ENCODE measurements at regions not wholly inside any gene's neighbourhood (a gene's known extent, or its start where the extent isn't known, plus 50 kb on each side); places are given as distances from the start of the nearest gene placed in this dataset.
"Not testable (repeated sequence)": the region's sequence is repeated elsewhere in the genome, so short reads cannot be mapped to it uniquely, and the experiment has no call there.

- Mint-ChIP-seq H3K27me3 (no peaks in the 10 kb centered on the region), H3K4me3 (no peak overlapping the region), H3K27ac (no peak overlapping the region), H3K36me3 (no peaks in the 10 kb centered on the region), H3K9me3 (peaks cover under 1% of the 10 kb centered on the region), H3K4me1 (no peaks in the 10 kb centered on the region)
- CTCF ChIA-PET: no interaction called here
- DNase-seq: no peak
Measured at GRCh38 chr4:66963084-66963483, 582.2 kb downstream of the CENPC start.

- CTCF ChIA-PET: no interaction called here
- no peak overlapping the region for H3K4me3 Mint-ChIP-seq
Measured at GRCh38 chr4:66959207-66959606, 586.1 kb downstream of the CENPC start.

DNA sequence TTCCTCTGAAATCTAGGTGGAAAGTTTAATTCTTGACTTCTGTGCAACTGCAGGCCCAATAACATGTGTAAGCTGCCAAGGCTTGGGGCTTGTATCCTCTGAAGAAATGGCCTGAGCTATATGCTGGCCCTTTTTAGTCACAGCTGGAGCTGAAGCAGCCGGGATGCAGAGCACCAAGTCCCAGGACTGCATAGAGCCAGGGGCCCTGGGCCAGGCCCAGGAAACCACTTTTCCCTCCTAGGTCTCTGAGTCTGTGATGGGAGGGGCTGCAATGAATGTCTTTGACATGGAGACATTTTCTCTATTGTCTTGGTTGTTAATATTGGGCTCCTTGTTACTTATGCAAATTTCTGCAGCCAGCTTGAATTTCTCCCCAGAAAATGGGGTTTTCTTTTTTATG is 588.5 kb downstream of the CENPC start:
- no peaks in the 10 kb centered on the region for H3K36me3 Mint-ChIP-seq
- no peak overlapping the region for H3K27ac Mint-ChIP-seq
- CTCF ChIA-PET: no interaction called here
- no peaks in the 10 kb centered on the region for H3K4me1 Mint-ChIP-seq
- DNase-seq: no peak
- no peaks in the 10 kb centered on the region for H3K27me3 Mint-ChIP-seq
- H3K9me3 Mint-ChIP-seq: peaks cover 4% of the 10 kb centered on the region
- H3K4me3 Mint-ChIP-seq: no peak overlapping the region

More at GRCh38 chr4:66959207-66959606, 586.1 kb downstream of the CENPC start:
- no peak for DNase-seq
- Mint-ChIP-seq H3K9me3 (peaks cover 4% of the 10 kb centered on the region), H3K27ac (no peak overlapping the region), H3K27me3 (no peaks in the 10 kb centered on the region), H3K4me1 (no peaks in the 10 kb centered on the region), H3K36me3 (no peaks in the 10 kb centered on the region)

DNA sequence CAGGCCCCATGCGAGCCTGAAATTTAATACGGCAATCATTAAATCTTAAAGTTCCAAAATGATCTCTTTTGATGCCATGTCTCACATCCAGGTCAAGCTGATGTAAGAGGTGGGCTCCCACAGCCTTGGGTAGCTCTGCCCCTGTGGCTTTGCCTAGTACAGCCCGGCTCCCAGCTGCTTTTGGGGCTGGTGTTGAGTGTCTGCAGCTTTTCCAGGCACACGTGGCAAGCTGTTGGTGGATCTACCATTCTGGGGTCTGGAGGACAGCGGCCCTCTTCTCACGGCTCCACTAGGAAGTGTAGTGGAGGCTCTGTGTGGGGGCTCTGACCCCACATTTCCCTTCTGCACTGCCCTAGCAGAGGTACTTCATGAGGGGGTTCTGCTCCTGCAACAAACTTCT is 588.9 kb downstream of the CENPC start:
- H3K4me3 Mint-ChIP-seq: no peak overlapping the region
- no peak overlapping the region for H3K27ac Mint-ChIP-seq
- no peak for DNase-seq
- CTCF ChIA-PET: no interaction called here
- H3K36me3 Mint-ChIP-seq: no peaks in the 10 kb centered on the region
- no peaks in the 10 kb centered on the region for H3K27me3 Mint-ChIP-seq
- H3K4me1 Mint-ChIP-seq: no peaks in the 10 kb centered on the region
- H3K9me3 Mint-ChIP-seq: peaks cover 4% of the 10 kb centered on the region

DNA sequence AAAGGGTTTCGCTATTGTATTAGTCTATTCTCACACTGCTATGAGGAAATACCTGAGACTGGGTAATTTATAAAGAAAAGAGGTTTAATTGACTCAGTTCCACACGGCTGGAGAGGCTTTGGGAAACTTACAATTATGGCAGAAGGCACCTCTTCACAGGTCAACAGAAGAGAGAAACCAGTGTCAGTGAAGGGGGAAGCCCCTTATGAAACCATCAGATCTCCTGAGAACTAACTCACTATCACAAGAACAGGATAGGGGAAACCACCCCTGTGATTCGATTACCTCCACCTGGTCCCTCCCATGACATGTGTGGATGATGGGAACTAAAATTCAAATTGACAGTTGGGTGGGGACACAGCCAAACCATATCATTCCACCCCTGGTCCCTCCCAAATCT is 589.5 kb downstream of the CENPC start:
- DNase-seq: no peak
- no peak overlapping the region for H3K27ac Mint-ChIP-seq
- H3K9me3 Mint-ChIP-seq: peaks cover 4% of the 10 kb centered on the region
- H3K27me3 Mint-ChIP-seq: no peaks in the 10 kb centered on the region
- H3K4me3 Mint-ChIP-seq: no peak overlapping the region
- no peaks in the 10 kb centered on the region for H3K36me3 Mint-ChIP-seq
- H3K4me1 Mint-ChIP-seq: no peaks in the 10 kb centered on the region
- CTCF ChIA-PET: no interaction called here

- Mint-ChIP-seq H3K27ac (no peak overlapping the region), H3K36me3 (no peaks in the 10 kb centered on the region), H3K27me3 (no peaks in the 10 kb centered on the region), H3K4me1 (no peaks in the 10 kb centered on the region), H3K9me3 (no peaks in the 10 kb centered on the region), H3K4me3 (no peak overlapping the region)
- CTCF ChIA-PET: no interaction called here
- DNase-seq: no peak
Measured at GRCh38 chr4:66949419-66949818, 595.9 kb downstream of the CENPC start.

DNA sequence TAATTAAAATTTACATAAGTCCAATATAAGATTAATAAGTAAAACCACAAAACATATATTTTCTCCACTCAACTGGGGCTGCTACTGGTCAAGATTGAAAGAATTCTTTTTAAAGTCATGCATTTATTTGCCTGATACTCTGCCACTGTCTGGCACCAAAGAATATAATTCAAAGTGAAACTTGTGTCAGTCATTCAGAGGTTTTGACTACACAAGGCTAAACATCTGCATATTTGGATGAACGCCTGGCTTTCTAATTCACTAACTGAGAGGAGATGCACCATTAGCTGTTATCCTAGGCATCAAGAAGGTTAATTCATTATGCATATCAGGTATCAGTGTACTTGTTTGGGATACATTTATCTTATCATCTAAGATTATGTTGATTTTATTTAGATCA is 598.5 kb downstream of the CENPC start:
- Mint-ChIP-seq H3K27me3 (no peaks in the 10 kb centered on the region), H3K9me3 (no peaks in the 10 kb centered on the region), H3K4me1 (no peaks in the 10 kb centered on the region), H3K36me3 (no peaks in the 10 kb centered on the region), H3K27ac (no peak overlapping the region), H3K4me3 (no peak overlapping the region)
- CTCF ChIA-PET: no interaction called here
- DNase-seq: no peak

DNA sequence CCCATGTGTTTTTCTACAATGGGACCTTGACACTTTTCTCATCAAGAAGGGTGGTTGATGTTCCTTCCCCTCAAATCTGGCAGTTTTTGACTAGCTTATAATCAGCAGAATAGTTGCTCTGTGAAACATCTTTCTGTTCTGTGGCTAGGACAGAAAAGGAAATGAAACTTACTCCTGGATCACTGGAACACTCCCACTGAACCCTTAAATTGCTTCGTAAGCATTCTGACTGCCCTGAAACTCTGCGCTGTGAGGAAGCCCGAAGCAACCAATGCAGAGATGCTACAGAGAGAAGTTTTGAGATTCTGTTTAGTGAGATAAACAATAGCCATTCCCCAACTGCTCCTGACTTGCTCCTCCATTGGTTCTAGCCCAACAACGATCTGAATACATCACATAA is 602.2 kb downstream of the CENPC start:
- no peaks in the 10 kb centered on the region for H3K27me3 Mint-ChIP-seq
- DNase-seq: no peak
- CTCF ChIA-PET: no interaction called here
- H3K4me1 Mint-ChIP-seq: no peaks in the 10 kb centered on the region
- no peak overlapping the region for H3K27ac Mint-ChIP-seq
- H3K36me3 Mint-ChIP-seq: no peaks in the 10 kb centered on the region
- H3K9me3 Mint-ChIP-seq: no peaks in the 10 kb centered on the region
- H3K4me3 Mint-ChIP-seq: no peak overlapping the region

DNA sequence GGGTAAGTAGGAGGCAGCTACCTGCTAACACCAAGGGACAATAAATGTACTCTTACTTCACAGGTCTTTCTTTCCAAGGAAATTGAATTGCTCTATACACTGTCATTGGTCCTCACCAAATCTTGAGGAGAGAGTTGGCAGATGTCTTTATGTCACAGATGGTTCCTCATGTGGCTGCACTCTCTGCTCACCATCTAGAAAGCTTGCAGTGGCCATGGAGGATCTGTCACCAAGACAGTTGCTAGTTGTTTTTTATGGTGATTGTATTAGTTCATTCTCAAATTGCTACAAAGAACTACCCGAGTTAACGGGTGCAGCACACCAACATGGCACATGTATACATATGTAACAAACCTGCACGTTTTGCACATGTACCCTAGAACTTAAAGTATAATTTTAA is 613.3 kb downstream of the CENPC start:
- H3K27me3 Mint-ChIP-seq, DNase-seq, H3K4me3 Mint-ChIP-seq, H3K36me3 Mint-ChIP-seq, H3K27ac Mint-ChIP-seq, H3K9me3 Mint-ChIP-seq, CTCF ChIA-PET, H3K4me1 Mint-ChIP-seq: not testable (repeated sequence)

GRCh38 chr4:66930206-66930605 is 615.1 kb downstream of the CENPC start:
- no peaks in the 10 kb centered on the region for H3K36me3 Mint-ChIP-seq
- H3K27ac Mint-ChIP-seq: no peak overlapping the region
- peaks cover 2% of the 10 kb centered on the region for H3K9me3 Mint-ChIP-seq
- no peaks in the 10 kb centered on the region for H3K4me1 Mint-ChIP-seq
- no peak for DNase-seq
- CTCF ChIA-PET: no interaction called here
- H3K27me3 Mint-ChIP-seq: no peaks in the 10 kb centered on the region
- H3K4me3 Mint-ChIP-seq: no peak overlapping the region

- Mint-ChIP-seq H3K27ac (no peak overlapping the region), H3K4me1 (no peaks in the 10 kb centered on the region), H3K27me3 (no peaks in the 10 kb centered on the region), H3K4me3 (no peak overlapping the region), H3K36me3 (no peaks in the 10 kb centered on the region), H3K9me3 (peaks cover 2% of the 10 kb centered on the region)
- no peak for DNase-seq
- CTCF ChIA-PET: no interaction called here
Measured at GRCh38 chr4:66929748-66930147, 615.6 kb downstream of the CENPC start.

GRCh38 chr4:66928881-66929280 is 616.4 kb downstream of the CENPC start:
- H3K27me3 Mint-ChIP-seq, H3K4me3 Mint-ChIP-seq, H3K36me3 Mint-ChIP-seq, H3K27ac Mint-ChIP-seq, H3K9me3 Mint-ChIP-seq, CTCF ChIA-PET, H3K4me1 Mint-ChIP-seq, DNase-seq: not testable (repeated sequence)

DNA sequence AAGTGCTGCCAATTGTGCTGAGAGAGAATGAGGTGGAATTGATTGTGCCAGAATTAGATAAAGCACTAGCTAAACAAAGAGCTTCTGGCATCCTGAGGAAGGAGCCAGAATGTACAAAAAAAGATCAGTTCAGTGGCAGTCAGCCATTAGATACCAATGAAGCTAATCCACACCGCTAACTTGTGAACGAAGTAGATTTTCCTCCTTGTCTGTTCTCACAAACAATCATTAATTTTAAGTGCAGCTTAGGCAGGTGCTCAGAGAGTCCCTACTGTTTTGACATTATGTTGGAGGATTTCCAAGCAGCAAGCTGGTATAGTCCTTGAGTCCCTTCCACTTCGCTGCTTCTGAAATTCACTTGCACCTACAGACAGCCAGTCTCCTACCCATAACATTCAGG is 617.4 kb downstream of the CENPC start:
- Mint-ChIP-seq H3K4me1 (no peaks in the 10 kb centered on the region), H3K36me3 (no peaks in the 10 kb centered on the region), H3K9me3 (peaks cover 2% of the 10 kb centered on the region), H3K27me3 (no peaks in the 10 kb centered on the region), H3K27ac (no peak overlapping the region), H3K4me3 (no peak overlapping the region)
- DNase-seq: no peak
- CTCF ChIA-PET: no interaction called here

- Mint-ChIP-seq H3K9me3 (peaks cover 2% of the 10 kb centered on the region), H3K36me3 (no peaks in the 10 kb centered on the region), H3K4me1 (no peaks in the 10 kb centered on the region), H3K27ac (no peak overlapping the region), H3K4me3 (no peak overlapping the region), H3K27me3 (no peaks in the 10 kb centered on the region)
- DNase-seq: no peak
- CTCF ChIA-PET: no interaction called here
Measured at GRCh38 chr4:66926687-66927086, 618.6 kb downstream of the CENPC start.

DNA sequence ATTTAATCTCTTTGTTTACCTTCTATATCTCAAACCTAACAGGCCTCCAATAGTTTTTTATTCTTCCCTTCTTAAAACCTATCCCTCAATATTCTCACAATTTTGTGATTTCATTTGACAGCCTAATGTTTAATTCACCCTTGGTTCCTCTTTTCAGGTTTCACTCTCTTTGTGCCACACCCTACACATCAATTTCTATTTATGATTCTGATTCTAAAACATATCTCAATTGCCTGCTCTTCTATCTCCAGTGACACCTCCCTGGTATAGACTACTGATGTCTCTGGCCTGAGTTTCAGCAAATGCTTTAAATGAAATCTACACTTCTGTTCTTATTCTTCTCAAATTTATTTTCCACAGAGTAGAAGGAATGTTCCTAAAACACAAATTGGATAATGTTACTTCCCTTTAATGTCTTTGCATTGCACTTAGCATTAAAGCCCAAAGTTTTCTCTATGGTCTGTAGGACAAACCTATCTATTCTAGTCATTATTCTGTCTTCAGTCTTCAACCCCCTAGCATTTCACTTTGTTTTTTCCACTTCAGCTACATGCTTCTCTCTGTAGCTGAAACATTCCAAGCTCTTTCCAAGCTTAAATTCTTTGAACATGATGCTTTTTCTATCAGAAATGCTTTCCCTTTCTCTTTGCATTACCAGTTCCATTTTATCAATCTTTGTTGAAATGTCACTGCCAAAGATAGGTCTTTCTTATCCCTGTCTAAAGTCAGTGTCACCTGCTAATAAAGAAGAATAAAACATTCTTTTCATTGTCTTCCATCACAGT is 622.0 kb downstream of the CENPC start:
- Mint-ChIP-seq H3K27me3 (no peaks in the 10 kb centered on the region), H3K36me3 (no peaks in the 10 kb centered on the region), H3K4me1 (no peaks in the 10 kb centered on the region), H3K4me3 (no peak overlapping the region), H3K9me3 (peaks cover 5% of the 10 kb centered on the region), H3K27ac (no peak overlapping the region)
- CTCF ChIA-PET: no interaction called here
- no peak for DNase-seq

- H3K36me3 Mint-ChIP-seq: no peaks in the 10 kb centered on the region
- peaks cover 7% of the 10 kb centered on the region for H3K9me3 Mint-ChIP-seq
- H3K4me1 Mint-ChIP-seq: no peaks in the 10 kb centered on the region
Measured at GRCh38 chr4:66921433-66921832, 623.9 kb downstream of the CENPC start.

More at GRCh38 chr4:66921433-66921832, 623.9 kb downstream of the CENPC start:
- Mint-ChIP-seq H3K27ac (no peak overlapping the region), H3K27me3 (no peaks in the 10 kb centered on the region), H3K4me3 (no peak overlapping the region)
- CTCF ChIA-PET: no interaction called here
- no peak for DNase-seq

Measured in activated naive CD4-positive, alpha-beta T cell treated with anti-CD3 and anti-CD28 coated beads, Interleukin-2, amount 10 ng/mL, durations not matched to agents 7 days and 5 days (primary cell).